ENCODE measurements at regions not wholly inside any gene's neighbourhood (a gene's known extent, or its start where the extent isn't known, plus 50 kb on each side); places are given as distances from the start of the nearest gene placed in this dataset.

DNA sequence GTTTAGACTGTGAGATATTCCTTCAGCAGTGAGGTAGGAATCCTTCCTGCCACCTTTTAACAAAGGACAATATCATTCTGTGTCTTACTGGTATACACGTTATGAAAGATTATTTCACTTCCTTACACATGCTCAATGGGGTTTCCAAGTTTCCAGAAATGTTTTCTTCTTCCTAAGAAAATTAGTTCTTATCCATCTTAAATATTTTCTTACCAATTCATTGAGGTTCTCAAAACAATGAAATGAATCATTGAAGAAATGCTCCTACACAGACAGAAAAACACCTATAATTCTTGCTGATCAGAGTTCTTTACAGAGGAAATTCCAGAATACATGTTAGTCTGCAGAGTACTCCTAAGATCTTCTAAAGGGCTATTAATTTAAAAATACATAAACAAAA lies 51.4 kb upstream of the SEC61G start:
- TF ChIP-seq, protein P1, sequence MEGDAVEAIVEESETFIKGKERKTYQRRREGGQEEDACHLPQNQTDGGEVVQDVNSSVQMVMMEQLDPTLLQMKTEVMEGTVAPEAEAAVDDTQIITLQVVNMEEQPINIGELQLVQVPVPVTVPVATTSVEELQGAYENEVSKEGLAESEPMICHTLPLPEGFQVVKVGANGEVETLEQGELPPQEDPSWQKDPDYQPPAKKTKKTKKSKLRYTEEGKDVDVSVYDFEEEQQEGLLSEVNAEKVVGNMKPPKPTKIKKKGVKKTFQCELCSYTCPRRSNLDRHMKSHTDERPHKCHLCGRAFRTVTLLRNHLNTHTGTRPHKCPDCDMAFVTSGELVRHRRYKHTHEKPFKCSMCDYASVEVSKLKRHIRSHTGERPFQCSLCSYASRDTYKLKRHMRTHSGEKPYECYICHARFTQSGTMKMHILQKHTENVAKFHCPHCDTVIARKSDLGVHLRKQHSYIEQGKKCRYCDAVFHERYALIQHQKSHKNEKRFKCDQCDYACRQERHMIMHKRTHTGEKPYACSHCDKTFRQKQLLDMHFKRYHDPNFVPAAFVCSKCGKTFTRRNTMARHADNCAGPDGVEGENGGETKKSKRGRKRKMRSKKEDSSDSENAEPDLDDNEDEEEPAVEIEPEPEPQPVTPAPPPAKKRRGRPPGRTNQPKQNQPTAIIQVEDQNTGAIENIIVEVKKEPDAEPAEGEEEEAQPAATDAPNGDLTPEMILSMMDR (IDR thresholded peaks at IDR 0.05): no peak
- no peaks in the 10 kb centered on the region for H3K36me3 ChIP-seq
- H3K27ac ChIP-seq: peak overlapping the region in 1 of 2 donors; percentile 54
- H3K9me3 ChIP-seq: no peaks in the 10 kb centered on the region
- H3K4me3 ChIP-seq: no peak overlapping the region
- no peak for DNase-seq (ENCODE audit: low spot score)
- no peaks in the 10 kb centered on the region for H3K27me3 ChIP-seq (replicated peaks; ENCODE audit: insufficient read depth)
- H3K4me1 ChIP-seq (ENCODE audit: control insufficient read depth in 1 of 2, low read depth in 2 of 2): peaks cover 9 to 34% of the 10 kb centered on the region in 2 donors
- ATAC-seq (ENCODE audit: insufficient number of reproducible peaks, low FRiP score, low read depth): no peak

DNA sequence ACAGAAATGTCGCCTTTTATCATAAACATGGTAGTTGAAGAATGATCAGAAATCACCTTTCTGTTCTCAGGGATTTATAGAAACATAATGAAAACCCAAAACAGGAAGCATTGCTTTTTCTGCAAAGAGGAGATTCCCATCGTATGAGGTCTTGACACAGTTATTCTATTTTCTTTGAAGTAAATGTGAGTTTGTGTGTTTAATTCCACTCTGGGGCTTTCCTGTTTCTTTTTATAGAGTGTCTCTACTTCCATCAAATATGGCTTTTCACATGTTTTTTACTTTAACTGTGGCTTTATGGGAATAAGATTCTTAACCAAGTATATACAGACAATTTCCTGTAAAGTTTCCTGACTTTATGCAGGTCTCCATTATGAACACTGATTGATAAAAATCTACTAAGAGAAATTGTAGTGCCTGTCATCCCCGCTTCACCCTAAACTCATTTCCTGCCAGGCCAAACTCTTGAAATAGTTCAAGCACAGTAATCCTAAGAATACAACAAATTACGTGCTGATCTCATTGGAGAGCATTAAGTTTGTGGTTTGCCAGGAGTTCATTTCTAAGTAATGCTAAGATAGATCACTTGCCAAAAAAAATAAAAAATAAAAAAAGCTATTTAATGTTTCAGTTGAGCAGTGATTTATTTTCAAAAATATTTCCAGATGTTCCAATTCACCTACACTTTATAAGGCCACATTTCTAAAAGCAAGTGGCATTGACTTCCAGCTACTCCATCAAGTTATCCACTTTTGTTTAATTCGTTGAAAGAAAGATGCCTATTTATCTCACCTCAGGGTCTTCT lies 52.2 kb upstream of the SEC61G start:
- DNase-seq (ENCODE audit: low spot score): no peak
- no peak overlapping the region for H3K4me3 ChIP-seq
- H3K9me3 ChIP-seq: no peaks in the 10 kb centered on the region
- H3K4me1 ChIP-seq (ENCODE audit: control insufficient read depth in 1 of 2, low read depth in 2 of 2): peaks cover 9 to 34% of the 10 kb centered on the region in 2 donors
- H3K27me3 ChIP-seq (replicated peaks; ENCODE audit: insufficient read depth): no peaks in the 10 kb centered on the region
- H3K27ac ChIP-seq: peak overlapping the region in 1 of 2 donors; percentile 54
- TF ChIP-seq, protein P1 (IDR thresholded peaks at IDR 0.05): no peak
- no peaks in the 10 kb centered on the region for H3K36me3 ChIP-seq
- ATAC-seq (ENCODE audit: insufficient number of reproducible peaks, low FRiP score, low read depth): no peak

DNA sequence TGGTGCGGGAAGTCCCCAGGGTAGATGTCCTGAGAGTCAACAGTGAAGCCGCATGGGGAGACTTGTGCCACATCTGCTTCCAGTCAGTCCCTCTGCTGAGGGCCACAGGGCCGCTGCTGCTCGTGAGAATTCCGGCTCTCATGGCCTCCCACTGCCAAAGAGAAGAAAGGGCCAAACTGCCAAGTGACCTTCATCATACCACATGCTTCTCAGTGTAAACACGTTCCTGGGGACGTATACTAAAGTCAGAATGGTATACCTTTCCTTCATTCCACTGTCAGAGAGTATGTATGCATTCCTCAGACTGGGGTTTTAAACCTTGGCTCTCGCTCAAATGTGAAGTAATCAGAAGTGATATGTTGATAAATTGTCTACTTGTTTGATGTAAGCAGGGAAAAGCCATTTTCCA lies 52.8 kb upstream of the SEC61G start:
- Histone ChIP-seq H3K27ac (peak overlapping the region in 1 of 2 donors; percentile 54), H3K4me3 (no peak overlapping the region), H3K4me1 (ENCODE audit: control insufficient read depth in 1 of 2, low read depth in 2 of 2) (peaks cover 9 to 34% of the 10 kb centered on the region in 2 donors), H3K9me3 (no peaks in the 10 kb centered on the region), H3K36me3 (no peaks in the 10 kb centered on the region), H3K27me3 (replicated peaks; ENCODE audit: insufficient read depth) (no peaks in the 10 kb centered on the region)
- TF ChIP-seq, protein P1 (IDR thresholded peaks at IDR 0.05): no peak
- DNase-seq (ENCODE audit: low spot score) (no peak), ATAC-seq (ENCODE audit: insufficient number of reproducible peaks, low FRiP score, low read depth) (no peak)

DNA sequence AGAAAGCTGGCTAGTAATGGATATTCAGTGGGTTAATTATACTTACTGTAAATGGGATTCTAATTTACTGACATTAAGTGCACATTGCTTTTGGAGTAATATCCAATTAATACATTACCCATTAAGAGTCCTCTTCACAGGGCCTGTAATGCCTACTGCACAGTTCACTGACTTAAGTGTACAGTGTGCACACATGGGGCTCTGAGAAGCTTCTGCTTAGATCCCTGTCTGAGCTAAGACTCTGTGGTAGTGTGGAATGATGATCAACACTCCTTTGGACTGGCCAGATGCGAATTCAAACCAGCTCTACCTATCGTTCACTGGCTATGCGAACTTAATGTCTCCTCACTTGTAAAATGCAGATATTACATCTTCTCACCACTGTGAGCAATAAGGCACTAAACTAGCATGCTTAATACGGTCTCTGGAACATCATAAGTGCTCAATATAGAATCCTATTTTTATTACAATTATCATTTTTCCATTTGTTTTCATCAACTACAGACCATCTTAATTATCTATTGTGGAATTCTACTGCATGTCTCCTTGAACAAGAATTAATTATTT lies 53.8 kb upstream of the SEC61G start:
- DNase-seq (ENCODE audit: low spot score): no peak
- no peaks in the 10 kb centered on the region for H3K36me3 ChIP-seq
- ATAC-seq (ENCODE audit: insufficient number of reproducible peaks, low FRiP score, low read depth): no peak
- H3K9me3 ChIP-seq: no peaks in the 10 kb centered on the region
- peaks cover 9 to 34% of the 10 kb centered on the region in 2 donors for H3K4me1 ChIP-seq (ENCODE audit: control insufficient read depth in 1 of 2, low read depth in 2 of 2)
- TF ChIP-seq, protein P1 (IDR thresholded peaks at IDR 0.05): no peak
- no peak overlapping the region for H3K27ac ChIP-seq
- no peaks in the 10 kb centered on the region for H3K27me3 ChIP-seq (replicated peaks; ENCODE audit: insufficient read depth)
- no peak overlapping the region for H3K4me3 ChIP-seq

DNA sequence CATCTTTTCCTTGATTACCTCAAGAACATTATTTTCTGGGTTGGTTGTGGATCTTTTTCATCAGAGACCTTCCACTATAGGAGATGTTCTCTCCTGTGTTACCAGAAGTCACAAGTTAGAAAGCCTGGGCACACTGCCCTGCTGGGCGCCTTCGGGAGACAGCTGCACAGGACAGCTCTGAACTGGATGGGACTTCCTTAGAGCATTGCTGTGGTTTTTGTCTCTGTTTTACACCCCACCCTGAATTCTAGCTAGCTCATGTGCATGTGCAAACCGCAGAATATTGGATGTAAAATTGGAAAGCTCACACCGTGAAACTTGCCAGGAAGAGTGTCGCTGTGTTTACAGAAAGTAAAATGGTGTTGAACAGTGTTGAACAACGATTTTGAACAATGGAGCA lies 54.4 kb upstream of the SEC61G start:
- H3K36me3 ChIP-seq: no peaks in the 10 kb centered on the region
- H3K9me3 ChIP-seq: no peaks in the 10 kb centered on the region
- TF ChIP-seq, protein P1 (IDR thresholded peaks at IDR 0.05): no peak
- no peaks in the 10 kb centered on the region for H3K27me3 ChIP-seq (replicated peaks; ENCODE audit: insufficient read depth)
- H3K4me3 ChIP-seq: no peak overlapping the region
- DNase-seq (ENCODE audit: low spot score) (no peak), ATAC-seq (ENCODE audit: insufficient number of reproducible peaks, low FRiP score, low read depth) (no peak)
- no peak overlapping the region for H3K27ac ChIP-seq
- peaks cover 9 to 34% of the 10 kb centered on the region in 2 donors for H3K4me1 ChIP-seq (ENCODE audit: control insufficient read depth in 1 of 2, low read depth in 2 of 2)
